HPDE6-E6E7 (cell line): ENCODE measurements at regions not wholly inside any gene's neighbourhood (a gene's known extent, or its start where the extent isn't known, plus 50 kb on each side); places are given as distances from the start of the nearest gene placed in this dataset.
A peak's percentile ranks its signal among the peaks of the same experiment; 100 is the strongest.

ENCODE experiments used
- DNase-seq: peaks from one replicate; pipeline ENCODE4 v3.0.0; 2011; ENCODE audit warnings: missing footprints; ENCODE audit errors: extremely low spot score

DNA sequence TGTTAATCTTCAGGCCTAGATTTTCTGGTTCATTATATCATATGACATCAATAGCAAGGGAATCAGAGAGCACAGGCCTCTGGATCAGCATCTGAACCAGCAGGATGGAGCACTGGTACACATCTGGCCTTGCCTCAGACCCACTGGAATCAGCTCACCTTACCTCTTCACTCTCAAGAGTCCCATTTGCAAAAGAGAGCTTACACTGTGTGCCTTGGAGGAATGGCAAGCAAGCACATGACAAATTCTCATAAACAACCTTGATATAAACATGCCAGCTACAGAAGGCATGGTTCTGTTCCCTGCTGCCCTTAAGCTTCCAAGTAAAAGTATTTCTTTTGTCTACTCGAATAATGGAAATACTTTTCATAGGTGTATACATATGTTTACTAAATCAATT is 128.6 kb upstream of the CPM start:
- DNase-seq: no peak

DNA sequence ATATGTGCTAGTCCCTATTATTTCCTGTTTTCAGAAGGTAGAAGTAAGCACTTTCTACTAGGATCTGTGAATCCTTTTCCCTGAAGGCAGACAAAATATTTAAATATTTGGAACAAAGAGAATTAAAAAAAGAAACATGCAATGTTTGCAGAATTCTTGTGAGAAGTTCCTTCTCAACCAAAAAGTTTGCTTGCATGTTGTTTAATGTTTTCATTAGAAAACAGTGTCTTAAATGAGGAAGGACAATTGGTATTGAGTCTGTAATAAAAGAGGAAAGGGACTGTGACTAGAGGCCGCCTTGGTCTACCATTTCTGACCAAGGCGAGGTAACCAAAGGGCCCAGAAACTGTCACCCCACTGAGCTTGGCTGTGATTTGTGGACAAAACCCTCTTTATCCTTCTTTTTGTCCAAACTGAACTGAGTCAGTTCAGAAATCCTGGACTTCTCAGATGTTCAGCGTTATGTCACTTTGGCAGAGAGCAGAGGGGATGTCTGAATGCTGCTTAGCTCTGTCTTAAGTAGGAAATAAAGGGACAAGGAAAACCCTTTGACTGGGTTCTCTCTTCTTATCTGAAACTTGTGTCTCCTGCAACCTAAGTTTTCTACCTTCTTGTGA is 129.8 kb upstream of the CPM start:
- DNase-seq: no peak

DNA sequence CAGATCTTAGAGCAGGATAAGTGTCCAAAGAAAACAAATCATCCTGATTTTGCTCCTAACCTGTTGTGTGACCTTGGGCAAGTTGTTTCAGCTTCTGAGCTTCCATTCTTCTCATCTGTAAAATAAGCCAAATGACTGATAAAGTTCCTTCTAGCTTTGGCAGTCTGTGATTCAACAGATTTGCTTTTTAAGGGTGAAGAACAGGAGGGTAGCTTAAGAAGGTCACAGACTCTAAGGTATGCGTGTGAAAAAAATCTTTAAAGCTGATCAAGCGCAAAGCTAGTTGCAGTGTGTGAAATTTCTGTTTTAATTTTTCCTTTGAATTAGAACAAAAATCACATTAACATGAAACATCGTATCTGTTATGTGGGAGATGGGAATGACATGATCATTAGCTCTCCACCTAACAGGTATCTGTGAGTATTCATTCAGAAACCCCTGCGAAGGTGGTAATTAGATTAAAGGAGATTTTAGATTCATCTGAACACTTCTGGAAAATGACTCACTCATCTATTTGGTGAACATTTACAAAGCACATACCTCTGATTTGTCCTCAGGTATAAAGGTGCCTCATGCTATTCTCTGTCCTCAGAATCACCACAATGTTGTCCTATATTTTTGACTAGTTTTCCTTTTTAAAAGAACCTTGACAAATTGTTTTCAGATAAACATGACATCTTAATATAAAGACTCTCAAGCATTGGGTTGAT is 131.9 kb upstream of the CPM start:
- no peak for DNase-seq

DNA sequence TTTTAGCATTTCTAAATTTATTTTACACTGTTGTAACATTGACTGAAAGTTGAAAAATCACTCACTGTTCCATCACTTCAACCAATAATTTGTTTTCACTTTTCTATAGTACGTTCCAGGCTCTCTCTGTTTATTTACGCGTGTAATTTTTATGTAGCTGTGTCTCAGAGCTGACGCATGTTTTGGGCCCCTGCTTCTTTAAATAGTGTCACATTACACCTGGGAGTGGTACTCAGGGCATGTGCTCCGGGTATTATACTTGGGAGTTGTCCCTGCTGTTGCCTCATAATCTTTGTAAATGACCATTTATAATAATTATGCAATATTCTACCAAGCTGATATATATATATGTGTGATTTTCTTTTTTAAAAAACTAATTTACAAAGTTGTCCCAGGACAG is 132.8 kb upstream of the CPM start:
- DNase-seq: peak; percentile 54

DNA sequence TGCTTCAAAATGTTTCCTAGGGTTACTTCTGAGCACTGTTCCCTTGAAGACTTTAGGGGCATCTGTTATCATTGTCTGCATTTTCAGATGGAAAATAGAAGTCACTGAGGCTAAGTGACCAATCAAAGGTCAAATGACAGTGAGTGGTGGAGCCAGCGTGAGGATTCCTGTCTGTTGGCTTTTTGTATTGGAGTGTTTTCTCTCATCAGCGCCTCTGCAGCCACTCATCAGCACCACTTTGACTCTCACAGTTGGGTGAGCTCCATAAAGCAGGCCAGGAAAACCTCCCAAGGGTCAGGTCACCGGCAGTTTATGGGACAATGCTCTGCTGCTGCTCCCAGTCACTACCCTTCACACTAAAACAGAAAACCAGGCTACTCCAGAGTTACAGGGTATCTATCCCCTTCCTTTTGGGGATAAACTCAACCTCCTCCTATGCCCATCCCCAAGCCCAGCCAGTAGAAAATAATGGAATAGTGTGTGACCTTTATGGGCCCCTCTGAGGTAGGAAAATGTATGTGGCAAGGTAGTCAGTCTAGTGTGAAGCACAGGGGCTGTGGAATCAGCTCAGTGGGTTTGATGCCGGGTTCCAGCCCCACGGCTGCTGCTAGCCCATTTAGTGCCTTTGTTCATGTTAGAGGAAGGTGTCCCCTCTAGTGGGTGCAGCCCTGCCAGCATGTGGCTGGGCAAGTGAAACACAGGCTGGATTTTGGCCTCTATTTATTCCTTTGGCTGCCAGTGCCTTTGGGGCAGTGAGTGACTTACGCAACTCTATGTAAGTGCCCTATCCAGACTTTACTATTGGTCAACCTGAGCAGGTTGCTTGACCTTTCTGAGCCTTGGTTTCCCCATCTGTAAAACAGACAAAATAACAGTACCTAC is 133.8 kb upstream of the CPM start:
- DNase-seq: no peak

DNA sequence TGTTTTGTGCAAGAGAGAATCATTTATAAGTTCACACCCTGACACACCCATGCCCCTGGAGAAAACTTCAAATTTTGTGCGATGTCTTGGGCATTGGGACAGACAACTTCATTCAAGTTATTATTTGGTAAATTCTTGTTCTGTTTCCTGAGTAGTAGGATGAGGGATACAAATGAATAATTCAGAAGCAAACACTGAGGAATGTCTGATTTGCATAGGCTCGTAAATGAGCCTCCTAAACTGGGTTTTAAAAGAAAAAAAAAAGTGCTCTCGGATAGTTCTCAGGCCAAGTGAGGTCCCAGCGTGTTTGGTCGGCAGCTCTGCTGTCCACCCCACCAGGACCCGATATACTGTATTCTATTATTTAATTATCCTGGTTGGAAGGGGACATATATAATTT is 134.7 kb upstream of the CPM start:
- DNase-seq: no peak

DNA sequence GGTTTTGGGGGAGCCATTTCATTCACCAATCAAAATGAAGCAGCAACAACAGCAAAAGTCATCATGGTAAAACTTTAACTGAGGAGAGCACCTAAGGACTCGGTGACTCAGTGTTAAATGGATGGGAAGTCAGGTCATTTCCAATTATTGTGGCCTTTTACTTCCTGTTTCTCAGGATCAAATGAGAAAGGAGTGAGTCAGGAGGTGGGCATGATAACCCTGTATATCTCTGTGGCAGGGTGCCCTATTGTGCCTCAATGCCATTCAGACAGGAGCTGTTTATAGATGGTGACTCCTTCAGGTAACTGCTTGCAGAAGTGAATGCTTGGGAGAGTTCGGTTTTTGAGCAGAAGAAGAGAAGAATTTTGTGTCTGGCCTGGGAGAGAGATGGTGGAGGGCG is 135.5 kb upstream of the CPM start:
- peak; percentile 71 for DNase-seq

DNA sequence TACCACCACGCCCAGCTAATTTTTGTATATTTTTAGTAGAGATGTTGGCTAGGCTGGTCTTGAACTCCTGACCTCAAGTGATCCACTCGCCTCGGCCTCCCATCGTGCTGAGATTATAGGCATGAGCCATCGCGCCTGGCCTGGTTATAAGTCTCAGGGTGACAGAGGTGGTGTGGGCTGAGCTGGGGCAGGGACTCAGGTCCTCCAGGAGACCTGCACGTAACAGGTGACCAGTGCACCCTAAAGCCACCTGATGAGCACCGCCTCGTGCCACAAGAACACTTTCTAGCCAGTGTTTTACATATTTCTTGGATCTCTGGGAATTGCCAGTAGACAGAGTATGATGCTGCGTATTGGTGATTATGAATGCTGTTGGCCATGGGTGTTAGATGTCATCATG is 136.5 kb upstream of the CPM start:
- DNase-seq: no peak

GRCh38 chr12:69070319-69071090 is 137.5 kb upstream of the CPM start:
- DNase-seq: peak; percentile 56

DNA sequence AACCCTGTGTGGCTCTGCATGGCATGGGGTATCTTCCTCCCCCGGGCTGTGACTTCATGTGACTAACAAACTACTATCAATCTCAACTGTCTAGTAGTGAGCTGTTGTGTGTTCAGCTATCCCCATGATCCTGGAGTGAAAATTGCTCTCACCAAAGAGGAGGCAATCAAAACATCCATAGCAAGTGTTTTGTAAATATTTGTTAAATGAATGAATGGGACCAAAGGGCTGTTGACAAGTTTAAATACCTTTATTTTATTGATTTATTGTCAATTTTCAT is 138.1 kb upstream of the CPM start:
- DNase-seq: no peak

DNA sequence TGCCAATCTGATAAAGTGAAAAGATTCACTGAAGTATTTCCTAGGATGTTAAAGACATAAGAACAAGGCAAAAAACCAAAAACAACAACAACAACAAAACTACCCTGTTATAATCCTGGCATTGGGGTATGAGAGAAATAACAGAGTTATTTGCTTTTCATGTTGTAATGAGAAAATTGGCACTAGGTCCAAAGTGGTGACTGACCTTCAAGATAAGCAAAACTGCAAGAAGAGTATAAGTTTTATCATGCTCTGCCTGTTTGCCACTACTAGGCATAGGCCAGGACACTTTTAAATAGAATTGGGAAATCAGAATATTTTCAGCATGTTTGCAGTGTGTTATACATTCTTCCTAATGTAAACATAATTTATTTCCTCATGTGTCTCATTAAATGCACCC is 140.1 kb upstream of the CPM start:
- no peak for DNase-seq

DNA sequence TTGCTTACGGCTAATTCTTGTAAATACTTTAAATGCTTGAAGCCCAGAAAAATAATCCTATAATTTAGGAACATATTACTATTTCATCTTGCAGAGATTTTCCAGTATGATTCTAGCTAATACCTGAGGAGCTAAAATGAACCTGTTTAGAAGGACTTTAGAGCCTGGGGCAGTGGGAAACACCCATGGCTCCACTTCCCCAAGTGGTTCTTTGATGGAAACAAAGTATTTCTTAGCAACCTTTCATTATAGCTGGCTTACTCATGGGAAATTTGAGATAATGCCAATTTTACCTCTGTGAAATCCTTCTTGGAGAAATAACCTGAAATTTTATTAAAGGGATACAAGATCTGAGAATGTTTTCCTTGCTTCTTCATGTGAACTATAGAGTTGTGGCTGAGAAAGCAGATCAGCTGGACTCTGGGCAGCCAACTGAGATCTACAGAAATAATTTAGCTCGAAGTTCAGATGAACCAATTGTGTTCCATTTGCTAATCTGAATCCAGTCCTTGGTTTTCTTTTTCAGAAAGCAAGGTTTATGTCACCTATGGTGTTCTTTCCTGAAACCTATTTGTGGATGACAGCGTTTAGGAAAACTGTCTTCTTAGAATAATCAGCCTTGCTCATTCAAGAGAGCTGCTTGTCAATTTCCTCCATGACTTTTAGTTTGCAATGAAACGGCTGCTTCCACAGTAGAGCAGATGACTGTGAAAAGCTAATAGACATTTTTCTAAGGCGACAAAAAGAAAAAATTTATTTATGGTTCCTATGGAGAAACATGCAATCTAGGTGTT is 141.8 kb upstream of the CPM start:
- DNase-seq: no peak

GRCh38 chr12:69083689-69084088 is 150.7 kb upstream of the CPM start:
- DNase-seq: no peak

GRCh38 chr12:69084816-69085378 is 151.9 kb upstream of the CPM start:
- no peak for DNase-seq

DNA sequence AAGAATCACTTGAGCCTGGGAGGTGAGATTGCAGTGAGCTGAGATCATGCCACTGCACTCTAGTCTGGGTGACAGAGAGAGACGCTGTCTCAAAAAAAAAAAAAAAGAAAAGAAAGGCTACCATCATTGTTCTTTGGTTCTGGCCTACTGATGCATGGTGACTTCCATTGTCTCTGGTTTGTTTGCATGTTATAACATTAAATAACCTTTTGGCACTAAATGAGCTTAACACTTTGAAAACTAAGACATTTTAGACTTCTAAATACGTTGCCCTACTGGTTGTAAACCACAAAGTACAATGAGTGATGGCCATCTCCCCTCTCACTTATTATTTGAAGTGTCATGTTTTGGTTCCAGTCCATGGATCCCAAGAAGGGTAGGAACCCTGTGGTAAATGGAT is 152.9 kb upstream of the CPM start:
- no peak for DNase-seq

- no peak for DNase-seq
Observed at GRCh38 chr12:69087986-69088385, 151.4 kb upstream of the CPSF6 start.

GRCh38 chr12:69090722-69091121 is 148.6 kb upstream of the CPSF6 start:
- DNase-seq: no peak

DNA sequence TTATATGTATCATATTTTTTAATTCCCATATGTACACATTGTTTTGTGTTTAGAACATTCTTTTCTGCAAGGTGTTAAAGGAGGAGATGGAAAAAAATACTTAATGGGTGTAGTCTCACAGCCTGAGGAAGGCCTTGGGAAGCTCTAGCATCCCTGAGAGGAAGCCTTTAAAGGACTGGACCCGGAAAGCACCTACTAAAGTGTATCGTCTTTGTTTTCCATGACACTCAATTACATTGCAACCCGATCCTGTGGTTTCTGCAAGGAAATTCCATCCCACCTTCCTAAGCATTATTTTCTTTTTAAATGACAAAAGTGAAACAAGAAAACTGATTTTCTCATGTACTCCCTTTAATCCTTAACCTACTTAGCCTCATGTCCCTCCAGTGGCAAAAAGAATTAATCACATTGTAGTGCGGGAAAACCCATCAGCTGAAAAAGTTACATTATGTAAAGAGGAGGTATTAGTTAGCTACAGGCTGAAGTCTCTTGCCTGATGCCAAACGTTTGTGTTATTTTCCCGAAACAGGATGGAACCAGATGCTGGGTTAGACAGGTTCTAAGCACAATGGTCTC is 147.8 kb upstream of the CPSF6 start:
- no peak for DNase-seq

DNA sequence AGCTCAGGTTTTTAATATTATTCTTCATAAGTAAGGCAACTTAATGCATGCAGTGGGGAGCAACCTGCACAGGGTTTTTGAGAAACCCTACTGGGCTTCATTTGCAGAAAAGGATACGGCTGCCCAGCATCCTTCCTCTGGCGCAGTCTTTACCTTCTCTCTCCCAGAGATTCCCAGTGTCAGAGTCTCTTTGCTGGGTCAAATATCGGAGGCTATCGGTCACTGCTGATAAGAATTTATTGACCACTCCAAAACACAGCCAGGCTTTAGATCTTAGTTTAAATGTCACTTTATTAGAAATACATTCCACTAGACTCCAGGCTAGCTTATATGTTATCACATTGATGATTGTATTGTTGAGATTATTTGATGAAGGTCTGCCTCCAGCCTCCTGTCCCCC is 147.2 kb upstream of the CPSF6 start:
- no peak for DNase-seq

GRCh38 chr12:69094606-69095216 is 144.7 kb upstream of the CPSF6 start:
- DNase-seq: no peak
